ENCODE measurements at regions not wholly inside any gene's neighbourhood (a gene's known extent, or its start where the extent isn't known, plus 50 kb on each side); places are given as distances from the start of the nearest gene placed in this dataset.

DNA sequence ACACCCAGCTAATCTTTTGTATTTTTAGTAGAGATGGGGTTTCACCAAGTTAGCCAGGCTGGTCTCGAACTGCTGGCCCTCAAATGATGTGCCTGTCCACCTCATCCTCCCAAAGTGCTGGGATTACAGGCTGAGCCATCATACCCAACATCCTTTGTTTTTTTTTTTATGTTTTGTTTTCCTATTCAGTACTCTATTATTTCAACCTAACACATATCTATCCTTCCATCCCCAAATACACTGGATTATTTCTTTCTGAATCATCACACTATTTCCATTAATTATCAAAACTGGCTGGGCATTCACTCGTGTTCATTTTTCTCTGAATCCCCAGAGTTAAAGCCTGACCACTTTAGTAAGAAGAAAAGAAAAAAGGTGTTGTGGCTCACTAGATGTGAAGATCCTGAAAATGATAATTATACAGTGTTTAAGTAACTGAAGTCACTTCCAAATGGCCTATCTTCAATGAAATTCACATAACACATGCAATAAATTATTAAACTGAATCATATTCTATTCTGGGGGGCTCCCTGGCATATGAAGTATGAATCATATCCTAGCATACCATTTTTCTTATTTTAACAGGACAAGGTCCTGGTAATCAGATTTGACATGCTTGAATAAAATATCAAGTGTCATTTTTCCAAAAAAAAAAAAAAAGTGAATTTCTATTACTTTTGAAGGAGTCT is 1754.2 kb downstream of the BRINP3 start:
- TF ChIP-seq, protein P1, sequence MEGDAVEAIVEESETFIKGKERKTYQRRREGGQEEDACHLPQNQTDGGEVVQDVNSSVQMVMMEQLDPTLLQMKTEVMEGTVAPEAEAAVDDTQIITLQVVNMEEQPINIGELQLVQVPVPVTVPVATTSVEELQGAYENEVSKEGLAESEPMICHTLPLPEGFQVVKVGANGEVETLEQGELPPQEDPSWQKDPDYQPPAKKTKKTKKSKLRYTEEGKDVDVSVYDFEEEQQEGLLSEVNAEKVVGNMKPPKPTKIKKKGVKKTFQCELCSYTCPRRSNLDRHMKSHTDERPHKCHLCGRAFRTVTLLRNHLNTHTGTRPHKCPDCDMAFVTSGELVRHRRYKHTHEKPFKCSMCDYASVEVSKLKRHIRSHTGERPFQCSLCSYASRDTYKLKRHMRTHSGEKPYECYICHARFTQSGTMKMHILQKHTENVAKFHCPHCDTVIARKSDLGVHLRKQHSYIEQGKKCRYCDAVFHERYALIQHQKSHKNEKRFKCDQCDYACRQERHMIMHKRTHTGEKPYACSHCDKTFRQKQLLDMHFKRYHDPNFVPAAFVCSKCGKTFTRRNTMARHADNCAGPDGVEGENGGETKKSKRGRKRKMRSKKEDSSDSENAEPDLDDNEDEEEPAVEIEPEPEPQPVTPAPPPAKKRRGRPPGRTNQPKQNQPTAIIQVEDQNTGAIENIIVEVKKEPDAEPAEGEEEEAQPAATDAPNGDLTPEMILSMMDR (IDR thresholded peaks at IDR 0.05): no peak
- no peak for TF ChIP-seq POLR2A (IDR thresholded peaks at IDR 0.05)

Measured in esophagus squamous epithelium (tissue), 4 donors.